ENCODE measurements at regions not wholly inside any gene's neighbourhood (a gene's known extent, or its start where the extent isn't known, plus 50 kb on each side); places are given as distances from the start of the nearest gene placed in this dataset.

GRCh38 chr10:130723704-130724103 lies 587.5 kb downstream of the GLRX3 start:
- TF ChIP-seq CTCF (conservative IDR thresholded peaks at IDR 0.05): no peak
- TF ChIP-seq ZFX (IDR thresholded peaks at IDR 0.05): no peak
